GM03348 (cell line): ENCODE measurements at regions not wholly inside any gene's neighbourhood (a gene's known extent, or its start where the extent isn't known, plus 50 kb on each side); places are given as distances from the start of the nearest gene placed in this dataset.

Experiments
- DNase-seq: peaks from one replicate; pipeline ENCODE4 v3.0.0; 2012; ENCODE audit warnings: low spot score

DNA sequence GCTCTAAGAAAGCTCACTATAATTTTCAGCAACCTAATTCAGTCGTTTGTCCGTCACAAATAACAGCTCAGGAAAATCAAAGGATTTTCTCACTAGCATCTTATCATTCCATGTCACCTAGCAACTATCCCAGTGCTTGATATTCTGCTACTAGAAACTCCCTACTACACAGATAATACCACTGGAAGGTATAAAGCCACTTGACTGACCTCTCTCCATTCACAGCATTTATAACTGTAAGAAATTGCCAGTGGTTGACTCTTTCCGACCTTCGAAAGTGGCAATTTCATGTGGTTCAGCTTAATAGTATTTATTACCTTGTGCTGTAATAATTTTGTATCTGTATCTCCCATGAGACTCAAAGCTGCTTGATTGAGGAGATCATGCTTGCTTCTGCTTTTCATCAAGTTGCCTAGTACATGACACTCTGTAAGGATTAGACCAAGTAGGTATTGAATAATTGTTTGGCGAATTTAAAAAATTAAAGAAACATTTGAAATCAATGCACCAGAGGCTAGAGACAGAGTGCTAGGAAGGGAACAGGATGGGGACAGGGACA, 79.6 kb upstream of the TACR1 start:
- DNase-seq, result no peak

DNA sequence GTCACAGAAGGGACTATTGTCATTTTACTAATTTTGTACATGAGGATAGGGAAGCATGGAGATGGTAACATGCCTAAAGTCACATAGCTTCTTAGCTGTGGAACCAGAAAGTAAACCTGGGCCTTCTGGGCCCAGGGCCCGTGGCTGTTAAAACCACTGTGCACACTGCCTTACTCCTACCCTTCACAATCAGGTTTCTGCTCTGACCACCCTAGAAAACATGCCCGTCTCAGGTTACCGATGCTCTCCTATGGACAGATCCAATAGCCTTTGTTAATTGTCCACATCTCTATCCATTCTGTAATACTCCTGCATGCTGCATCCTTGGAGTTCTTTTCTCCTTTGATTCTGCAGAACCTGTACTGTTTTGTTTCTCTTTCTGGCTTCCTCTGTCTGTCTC, 79.0 kb upstream of the TACR1 start:
- DNase-seq, result no peak

DNA sequence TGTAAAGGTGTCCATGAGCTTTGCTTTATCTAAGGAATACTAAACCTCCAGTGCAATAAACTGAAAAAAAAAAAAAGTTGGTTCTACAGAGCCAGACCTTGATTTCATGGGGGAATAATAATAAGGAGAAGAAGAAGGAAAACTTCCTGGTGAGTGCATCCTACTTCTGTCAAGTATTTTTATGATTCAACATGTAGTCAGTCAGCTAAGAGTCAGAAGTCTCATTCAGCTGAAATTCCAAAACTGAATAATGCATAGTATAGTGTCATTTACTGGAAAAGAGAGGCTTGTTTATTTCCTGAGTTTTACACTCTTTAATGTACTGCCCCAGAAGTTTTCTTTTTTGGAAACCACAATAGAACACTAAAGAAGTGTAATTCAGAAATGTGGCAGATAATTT, 77.8 kb upstream of the TACR1 start:
- peak; percentile 45 for DNase-seq

DNA sequence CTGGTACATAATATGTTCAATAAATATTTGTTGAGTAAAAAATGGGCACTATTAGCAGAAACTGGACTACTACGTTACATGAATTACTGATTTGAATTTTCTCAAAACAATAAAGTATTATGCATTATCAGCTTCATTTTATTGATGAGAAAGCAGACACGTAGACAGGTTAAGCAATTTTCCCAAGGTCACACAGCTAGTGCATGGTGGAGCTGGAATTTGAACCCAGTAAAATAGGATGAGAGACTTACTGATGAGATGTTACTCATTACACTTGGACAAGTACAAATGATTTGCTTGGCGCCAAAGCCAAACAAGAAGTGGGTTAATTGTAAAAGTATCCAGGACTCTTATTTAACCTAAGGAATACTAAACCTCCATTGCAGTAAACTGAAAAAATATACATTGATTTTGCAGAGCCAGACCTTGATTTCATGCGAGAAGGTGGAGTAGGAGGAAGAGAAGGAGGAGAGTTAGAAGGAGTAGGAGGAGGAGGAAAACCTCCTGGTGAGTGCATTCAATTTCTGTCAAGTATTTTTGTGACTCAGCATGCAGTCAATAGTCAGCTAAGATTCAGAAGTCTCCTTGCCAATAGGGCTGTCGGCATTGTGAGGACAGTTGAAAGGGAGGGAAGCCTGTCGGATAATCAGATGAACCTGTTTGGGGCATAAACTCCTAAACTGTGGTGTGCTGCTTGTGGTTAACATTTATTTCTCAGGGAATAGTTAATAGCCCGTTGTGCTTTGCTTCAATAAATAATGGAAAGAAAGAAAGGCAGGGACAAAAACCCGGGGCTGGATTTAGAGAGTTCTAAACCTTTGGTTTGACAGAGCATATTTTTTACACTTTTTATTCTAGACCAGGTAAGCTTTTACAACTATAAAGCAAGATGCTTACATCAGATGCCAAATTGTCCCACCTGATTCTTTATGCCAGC, 77.0 kb upstream of the TACR1 start:
- peak; percentile 60 for DNase-seq

DNA sequence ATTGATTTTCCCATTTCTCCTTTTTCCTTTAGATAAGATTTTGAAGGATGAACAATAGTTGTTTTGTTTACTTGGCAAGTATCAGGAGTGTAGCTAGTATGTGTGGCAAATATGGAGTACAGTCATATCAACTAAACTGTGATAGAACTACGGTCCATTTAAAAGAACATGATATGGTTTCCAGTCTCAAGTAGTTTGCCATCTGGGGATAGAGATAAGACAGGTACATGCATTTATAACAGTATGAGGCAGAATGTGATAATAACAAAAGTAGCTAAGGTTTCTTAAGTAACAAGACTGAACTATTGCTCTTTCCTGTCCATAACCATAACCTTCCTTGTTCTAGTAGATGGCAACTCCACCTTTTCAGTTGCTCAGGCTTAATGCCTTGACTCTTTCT, 75.6 kb upstream of the TACR1 start:
- DNase-seq, result no peak

DNA sequence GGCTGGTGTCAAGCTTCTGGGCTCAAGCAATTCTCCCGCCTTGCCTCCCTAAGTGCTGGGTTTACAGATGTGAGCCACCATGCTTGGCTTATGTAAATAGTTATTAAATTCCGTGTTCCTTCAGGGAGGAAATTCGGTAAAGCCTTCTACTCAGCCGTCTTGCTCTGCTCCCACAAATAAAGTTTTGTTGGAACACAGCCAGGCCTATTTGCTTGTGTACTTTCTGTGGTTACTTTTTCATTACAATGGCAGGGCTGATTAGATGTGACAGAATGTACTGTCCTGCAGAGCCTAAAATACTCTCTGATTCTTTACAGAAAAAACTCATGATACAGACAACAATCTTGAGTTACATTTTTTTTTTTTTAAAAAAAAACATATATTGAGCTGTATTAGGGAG, 68.8 kb upstream of the TACR1 start:
- no peak for DNase-seq

DNA sequence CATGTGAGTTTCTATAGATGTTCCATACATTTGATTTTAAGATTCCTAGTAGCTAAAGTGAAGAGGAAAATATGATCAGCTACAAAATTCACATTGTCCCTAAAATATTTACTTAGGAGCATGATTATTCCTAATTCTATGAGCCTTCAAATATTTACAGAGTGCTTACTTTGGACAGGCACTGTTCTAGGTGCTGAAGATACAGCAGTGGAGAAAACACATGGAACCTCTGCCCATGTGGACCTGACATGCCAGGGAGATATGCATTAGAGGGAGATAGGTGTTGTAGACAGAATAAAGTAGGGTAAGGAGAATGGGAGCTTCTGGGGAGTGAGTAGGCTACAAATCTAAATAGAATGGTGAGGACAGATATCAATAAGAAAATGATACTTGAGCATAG, 62.6 kb upstream of the TACR1 start:
- DNase-seq, result no peak

DNA sequence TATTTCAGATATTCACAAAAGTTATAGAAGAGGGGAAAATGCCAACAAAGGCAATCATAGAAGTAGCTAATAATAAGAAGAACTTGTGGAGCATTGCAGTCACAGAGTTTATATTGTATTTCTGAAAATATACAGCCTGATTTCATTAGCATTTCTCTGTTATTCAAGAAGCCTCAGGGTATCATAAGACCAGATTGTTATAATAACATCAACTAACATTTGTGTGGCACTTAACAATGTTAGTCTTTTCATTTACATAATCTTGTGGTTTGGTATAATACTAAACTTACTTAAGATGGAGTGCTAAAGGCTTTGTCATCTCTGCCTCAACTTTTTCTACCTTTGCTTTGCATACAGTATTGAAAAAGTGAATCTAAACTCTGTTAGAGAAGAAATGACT, 61.6 kb upstream of the TACR1 start:
- DNase-seq, result no peak

DNA sequence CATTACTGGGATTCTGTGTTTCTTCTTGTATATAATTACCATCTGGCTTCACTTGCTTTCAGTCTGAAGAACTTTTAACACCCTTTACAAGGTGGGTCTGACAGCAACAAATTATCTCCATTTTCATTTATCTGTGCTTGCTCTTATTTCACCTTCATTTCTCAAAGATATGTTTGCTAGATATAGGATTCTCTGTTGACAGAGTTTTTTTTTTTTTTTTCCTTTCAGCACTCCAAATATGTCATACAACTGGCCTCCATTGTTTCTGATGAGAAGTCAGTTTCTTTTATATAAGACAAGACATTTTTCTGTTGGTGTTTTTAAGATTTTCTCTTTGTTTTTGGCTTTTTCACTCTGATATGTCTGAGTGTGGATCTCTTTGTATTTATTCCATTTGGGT, 59.3 kb upstream of the TACR1 start:
- no peak for DNase-seq

DNA sequence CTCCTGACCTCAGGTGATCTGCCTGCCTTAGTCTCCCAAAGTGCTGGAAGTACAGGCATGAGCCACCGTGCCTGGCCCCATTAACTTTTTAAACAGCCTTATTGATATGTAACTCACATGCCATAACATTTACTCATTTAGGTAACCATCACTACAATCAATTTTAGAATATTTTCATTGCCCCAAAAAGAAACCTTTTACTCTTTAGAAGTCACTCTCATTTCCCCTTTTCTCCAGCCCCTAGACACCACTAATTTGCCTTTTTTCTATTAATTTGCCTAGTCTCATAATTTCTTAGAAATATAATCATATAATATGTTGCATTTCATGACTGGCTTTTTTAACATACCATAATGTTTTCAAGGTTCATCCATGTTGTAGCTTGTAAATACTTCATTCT, 57.2 kb upstream of the TACR1 start:
- no peak for DNase-seq

DNA sequence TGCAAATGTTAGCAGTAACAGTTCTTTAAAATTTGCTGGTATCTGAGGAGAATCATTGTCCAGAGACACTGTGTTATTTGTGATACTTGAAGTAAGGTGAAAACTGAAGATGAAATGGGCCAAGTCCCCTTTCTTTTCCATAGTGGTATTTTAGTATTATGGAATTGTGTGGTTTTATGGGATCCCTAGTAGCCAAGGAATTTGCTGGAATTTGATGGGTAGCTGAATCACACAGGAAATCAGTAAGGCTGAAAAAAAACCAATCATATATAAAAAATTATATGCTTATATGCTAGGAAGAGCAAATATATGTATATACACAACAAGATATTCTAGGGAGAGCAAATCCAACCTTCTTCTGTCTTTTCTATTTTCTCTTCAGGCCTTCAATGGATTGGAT, 54.2 kb upstream of the TACR1 start:
- no peak for DNase-seq

DNA sequence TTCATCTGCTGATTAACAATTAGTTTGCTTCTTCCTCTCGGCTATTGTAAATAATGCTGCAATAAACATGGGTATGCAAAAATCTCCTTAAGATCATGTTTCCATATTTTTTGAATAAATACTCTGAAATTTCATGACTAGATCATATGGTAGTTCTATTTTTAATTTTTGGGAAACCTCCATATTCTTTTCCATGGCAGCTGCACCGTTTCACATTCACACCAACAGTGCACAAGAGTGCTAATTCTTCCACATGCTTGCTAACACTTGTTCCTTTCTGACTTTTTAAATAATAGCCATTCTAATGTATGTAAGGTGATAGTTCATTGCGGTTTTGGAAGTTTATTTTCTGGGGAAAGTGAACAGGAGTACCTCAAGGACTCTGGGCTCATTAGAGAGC, 52.6 kb upstream of the TACR1 start:
- no peak for DNase-seq
